Gastrocnemius medialis (tissue), 4 donors: ENCODE measurements at regions not wholly inside any gene's neighbourhood (a gene's known extent, or its start where the extent isn't known, plus 50 kb on each side); places are given as distances from the start of the nearest gene placed in this dataset.

Experiments used
- ATAC-seq, 2 donors: fragments of 150-250 bp; one replicate each; pipeline ENCODE4 v1.9.1; 2016
- DNase-seq, 2 donors: peaks; one replicate each; pipeline ENCODE4 v3.0.0-alpha.2; 2019
- H3K27ac ChIP-seq, 4 donors: fragments of 200-600 bp; sonication (generic); 1 replicate in 1 of 4; 2 replicates in 3 of 4; pipeline ENCODE4 v1.5.1; 2016 to 2018; ENCODE audit warnings: mild to moderate bottlenecking in 2 of 4, moderate library complexity in 1 of 4
- H3K27me3 ChIP-seq, 3 donors: fragments of 200-600 bp; sonication (generic) in 2 of 3; 1 replicate in 1 of 3; 2 replicates in 2 of 3; pipeline versions ENCODE4 v1.5.1 to v1.6.0; 2016 to 2019; ENCODE audit warnings: mild to moderate bottlenecking in 1 of 3, moderate library complexity in 1 of 3
- H3K36me3 ChIP-seq, 2 donors: fragments of 200-600 bp; sonication (generic) in 1 of 2; one replicate each; pipeline ENCODE4 v1.5.1; 2017 to 2018
- H3K4me1 ChIP-seq, 2 donors: fragments of 200-600 bp; sonication (generic) in 1 of 2; one replicate each; pipeline ENCODE4 v1.5.1; 2016 to 2017; ENCODE audit warnings: mild to moderate bottlenecking in 2 of 2
- H3K4me3 ChIP-seq, 4 donors: fragments of 200-600 bp; sonication (generic) in 3 of 4; 1 replicate in 1 of 4; 2 replicates in 3 of 4; pipeline ENCODE4 v1.5.1; 2016 to 2019; ENCODE audit warnings: mild to moderate bottlenecking in 2 of 4
- H3K9me3 ChIP-seq, 3 donors: fragments of 200-600 bp; sonication (generic) in 2 of 3; 1 replicate in 1 of 3; 2 replicates in 2 of 3; pipeline ENCODE4 v1.5.1; 2016 to 2019
- POLR2A ChIP-seq, 2 donors: fragments of 450-650 bp; IDR thresholded peaks; one replicate each; pipeline ENCODE4 v1.6.1; 2017; ENCODE audit warnings: antibody characterized with exemption in 2 of 2, mild to moderate bottlenecking in 2 of 2, moderate library complexity in 2 of 2
- in situ Hi-C, 4 donors: fragments of 200-750 bp; cut with MboI; loops; one replicate each; pipeline versions ENCODE4 v1.15.0 to v1.8.0; 2017; ENCODE audit warnings: low sequenced_read_pairs in 4 of 4
- intact Hi-C: fragments of 100-400 bp; cut with DNase I; formaldehyde crosslinking; loops from one replicate; pipeline ENCODE4 v1.15.1; 2023; ENCODE audit warnings: low total_unique reads
- TF ChIP-seq, protein P1 (sequence below), 5 experiments: fragments of 450-650 bp in 3 of 5; fragments of 200-600 bp in 2 of 5; sonication (generic) in 2 of 5; IDR thresholded peaks in 4 of 5; conservative IDR thresholded peaks in 1 of 5; 1 replicate in 4 of 5; 2 replicates in 1 of 5; pipeline ENCODE4 v1.5.1; 2016 to 2019; ENCODE audit warnings: antibody characterized with exemption in 5 of 5, mild to moderate bottlenecking in 3 of 5, moderate library complexity in 3 of 5

DNA sequence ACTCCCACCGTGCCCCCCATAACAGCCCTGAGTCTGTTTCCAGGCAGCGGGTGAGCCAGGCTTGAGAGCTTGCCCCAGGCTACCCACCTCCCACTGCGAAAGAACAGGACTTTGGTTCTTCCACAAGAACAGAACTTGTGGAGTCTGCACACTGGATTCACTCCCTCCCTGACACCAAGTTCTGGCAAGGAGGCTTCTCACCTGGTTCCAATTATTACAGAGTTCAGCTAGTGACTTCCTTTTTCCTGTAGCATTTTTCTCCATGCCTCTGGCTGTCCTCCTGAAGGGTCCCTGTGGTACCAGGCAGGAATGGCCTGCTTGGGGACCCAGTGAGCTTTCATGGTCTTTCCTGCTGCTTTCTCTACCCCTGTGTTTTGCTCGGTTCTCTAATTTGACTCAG is 208.6 kb upstream of the SFRP2 start:
- Histone ChIP-seq H3K9me3 (no peaks in the 10 kb centered on the region), H3K36me3 (no peaks in the 10 kb centered on the region), H3K4me3 (no peak overlapping the region), H3K27me3 (no peaks in the 10 kb centered on the region), H3K4me1 (no peaks in the 10 kb centered on the region), H3K27ac (no peak overlapping the region)
- ATAC-seq (no peak), DNase-seq (no peak)
- TF ChIP-seq POLR2A (IDR thresholded peaks at IDR 0.05) = no peak
- TF ChIP-seq, protein P1, sequence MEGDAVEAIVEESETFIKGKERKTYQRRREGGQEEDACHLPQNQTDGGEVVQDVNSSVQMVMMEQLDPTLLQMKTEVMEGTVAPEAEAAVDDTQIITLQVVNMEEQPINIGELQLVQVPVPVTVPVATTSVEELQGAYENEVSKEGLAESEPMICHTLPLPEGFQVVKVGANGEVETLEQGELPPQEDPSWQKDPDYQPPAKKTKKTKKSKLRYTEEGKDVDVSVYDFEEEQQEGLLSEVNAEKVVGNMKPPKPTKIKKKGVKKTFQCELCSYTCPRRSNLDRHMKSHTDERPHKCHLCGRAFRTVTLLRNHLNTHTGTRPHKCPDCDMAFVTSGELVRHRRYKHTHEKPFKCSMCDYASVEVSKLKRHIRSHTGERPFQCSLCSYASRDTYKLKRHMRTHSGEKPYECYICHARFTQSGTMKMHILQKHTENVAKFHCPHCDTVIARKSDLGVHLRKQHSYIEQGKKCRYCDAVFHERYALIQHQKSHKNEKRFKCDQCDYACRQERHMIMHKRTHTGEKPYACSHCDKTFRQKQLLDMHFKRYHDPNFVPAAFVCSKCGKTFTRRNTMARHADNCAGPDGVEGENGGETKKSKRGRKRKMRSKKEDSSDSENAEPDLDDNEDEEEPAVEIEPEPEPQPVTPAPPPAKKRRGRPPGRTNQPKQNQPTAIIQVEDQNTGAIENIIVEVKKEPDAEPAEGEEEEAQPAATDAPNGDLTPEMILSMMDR (IDR thresholded peaks at IDR 0.05 in 4 of 5, conservative IDR thresholded peaks at IDR 0.05 in 1 of 5) = no peak
- intact Hi-C loops = no loop called here
- in situ Hi-C loops = no loop called here

DNA sequence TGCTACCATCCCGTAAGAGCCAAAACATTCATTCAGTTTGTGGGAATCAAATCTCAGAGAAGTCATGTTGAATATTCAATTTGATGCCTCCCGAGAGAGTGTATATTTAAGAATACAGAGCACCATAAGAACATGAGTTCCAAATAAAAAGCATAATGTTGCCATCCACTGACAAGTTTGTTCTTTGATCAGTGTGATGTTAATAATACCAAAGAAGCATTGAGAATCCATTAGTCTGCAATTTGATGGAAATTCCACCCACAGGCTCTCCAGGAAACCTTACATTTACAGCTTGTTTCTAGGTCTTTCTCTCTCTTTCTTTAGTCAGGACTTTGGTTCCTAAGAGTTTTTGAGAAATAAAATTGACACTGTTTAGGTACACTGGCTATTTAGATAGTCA is 200.6 kb upstream of the SFRP2 start:
- Histone ChIP-seq H3K9me3 (no peaks in the 10 kb centered on the region), H3K27ac (no peak overlapping the region), H3K27me3 (no peaks in the 10 kb centered on the region), H3K36me3 (no peaks in the 10 kb centered on the region), H3K4me3 (no peak overlapping the region), H3K4me1 (no peaks in the 10 kb centered on the region)
- intact Hi-C loops = no loop called here
- DNase-seq (no peak), ATAC-seq (no peak)
- no peak for TF ChIP-seq POLR2A (IDR thresholded peaks at IDR 0.05)
- TF ChIP-seq, protein P1 (IDR thresholded peaks at IDR 0.05 in 4 of 5, conservative IDR thresholded peaks at IDR 0.05 in 1 of 5) = no peak
- in situ Hi-C loops = no loop called here

DNA sequence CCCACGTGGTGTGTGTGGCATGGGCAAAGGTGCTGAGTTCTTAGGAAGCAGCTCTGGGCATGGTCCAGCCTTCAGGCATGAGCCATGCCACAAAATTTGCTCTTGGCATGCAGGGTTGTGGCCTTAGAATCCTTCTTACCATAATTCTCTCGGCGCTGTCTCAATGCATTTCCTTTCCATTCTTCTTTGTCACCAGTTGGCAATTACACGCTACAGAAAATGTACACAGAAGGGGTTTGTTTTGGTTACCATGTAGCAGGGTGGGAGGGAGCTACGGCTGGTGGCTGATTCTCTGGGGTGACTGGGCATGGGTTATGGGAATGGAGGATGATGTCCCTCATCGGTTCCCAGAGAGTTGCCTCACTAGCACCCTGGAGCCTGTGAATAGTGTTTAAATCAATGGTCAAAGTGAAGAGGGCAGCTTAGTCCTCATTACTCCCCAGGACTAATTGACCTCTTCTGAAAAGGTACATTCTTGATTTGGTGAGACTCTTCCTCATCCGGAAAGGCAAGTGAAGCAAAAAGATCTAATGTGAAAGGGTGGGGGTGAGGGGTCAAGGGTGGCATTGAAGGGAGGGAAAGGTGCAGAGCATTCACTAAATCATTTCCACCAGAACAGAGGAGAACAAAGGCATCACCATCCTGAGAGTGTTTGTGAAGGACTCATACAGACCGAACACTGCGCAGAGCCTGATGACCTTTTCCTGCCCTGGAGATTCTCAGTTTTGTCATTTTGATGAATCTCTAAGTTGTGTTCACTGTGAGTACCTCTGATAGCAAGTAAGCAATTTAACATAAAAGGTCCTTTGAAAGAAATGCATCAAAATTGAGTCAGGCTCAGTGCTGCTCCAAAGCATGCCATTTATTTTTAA is 199.8 kb upstream of the SFRP2 start:
- DNase-seq = no peak
- no peak overlapping the region for H3K27ac ChIP-seq
- in situ Hi-C loops (no loop called here), intact Hi-C loops (no loop called here)
- H3K27me3 ChIP-seq = no peaks in the 10 kb centered on the region
- no peak overlapping the region for H3K4me3 ChIP-seq
- H3K36me3 ChIP-seq = no peaks in the 10 kb centered on the region
- TF ChIP-seq, protein P1 (IDR thresholded peaks at IDR 0.05 in 4 of 5, conservative IDR thresholded peaks at IDR 0.05 in 1 of 5) = no peak
- no peak for TF ChIP-seq POLR2A (IDR thresholded peaks at IDR 0.05)
- H3K9me3 ChIP-seq = no peaks in the 10 kb centered on the region
- no peak for ATAC-seq
- no peaks in the 10 kb centered on the region for H3K4me1 ChIP-seq

DNA sequence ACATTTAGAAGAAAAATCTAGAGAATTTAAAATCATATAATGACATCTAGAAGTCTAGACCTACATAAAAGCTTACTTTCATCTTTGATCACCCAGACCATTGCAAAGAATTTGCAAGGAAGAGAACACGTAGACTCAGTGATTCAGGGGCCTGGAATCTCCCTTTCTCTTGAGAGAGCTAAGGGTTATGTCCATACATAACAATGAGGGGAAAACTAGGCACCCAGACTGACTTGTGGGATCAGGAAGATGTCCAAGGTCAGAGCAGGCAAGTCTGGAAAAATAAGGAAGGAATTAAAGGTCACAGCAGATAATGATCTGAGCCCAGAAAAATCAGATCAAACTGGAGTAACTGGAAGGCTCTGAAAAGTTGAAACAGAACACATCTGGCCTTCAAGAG is 198.4 kb upstream of the SFRP2 start:
- Histone ChIP-seq H3K36me3 (no peaks in the 10 kb centered on the region), H3K4me1 (no peaks in the 10 kb centered on the region), H3K4me3 (no peak overlapping the region), H3K9me3 (no peaks in the 10 kb centered on the region), H3K27me3 (no peaks in the 10 kb centered on the region), H3K27ac (no peak overlapping the region)
- in situ Hi-C loops (no loop called here), intact Hi-C loops (no loop called here)
- ATAC-seq (no peak), DNase-seq (no peak)
- TF ChIP-seq, protein P1 (IDR thresholded peaks at IDR 0.05 in 4 of 5, conservative IDR thresholded peaks at IDR 0.05 in 1 of 5) = no peak
- TF ChIP-seq POLR2A (IDR thresholded peaks at IDR 0.05) = no peak
